Testis (tissue), 2 donors: ENCODE measurements at regions not wholly inside any gene's neighbourhood (a gene's known extent, or its start where the extent isn't known, plus 50 kb on each side); places are given as distances from the start of the nearest gene placed in this dataset.
A peak's percentile ranks its signal among the peaks of the same experiment; 100 is the strongest.

Experiments used
- CTCF ChIP-seq, 3 experiments: fragments of 450-650 bp in 2 of 3; fragments of 200-600 bp in 1 of 3; sonication (generic) in 1 of 3; IDR thresholded peaks; one replicate each; pipeline ENCODE4 v1.5.1; 2016 to 2019; ENCODE audit warnings: antibody characterized with exemption in 3 of 3, mild to moderate bottlenecking in 2 of 3, moderate library complexity in 1 of 3
- POLR2A ChIP-seq: fragments of 450-650 bp; IDR thresholded peaks from one replicate; pipeline ENCODE4 v1.6.1; 2017; ENCODE audit warnings: antibody characterized with exemption, mild to moderate bottlenecking, moderate library complexity

DNA sequence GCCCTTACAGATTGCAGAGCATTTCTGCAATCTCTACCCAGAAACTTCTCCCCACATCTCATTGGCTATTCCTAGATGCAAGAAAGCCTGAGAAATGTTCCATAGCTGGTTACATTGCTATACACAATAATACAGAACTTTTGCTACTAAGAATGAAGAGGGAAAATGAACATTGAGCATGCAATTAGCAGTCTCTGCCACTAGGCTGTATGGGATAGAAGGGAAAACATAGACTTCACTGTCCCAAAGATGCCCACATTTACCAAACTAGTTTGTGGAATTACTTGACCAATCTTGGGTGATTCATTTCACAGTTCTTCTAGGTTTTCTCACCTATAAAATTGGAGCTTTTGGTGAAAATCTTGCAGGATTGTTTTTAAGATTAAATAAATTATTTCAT, 265.7 kb upstream of the NT5C1B start:
- TF ChIP-seq POLR2A (no peak), CTCF (IDR thresholded peaks at IDR 0.05) (peak in 2 of 3 experiments; percentile 28 to 48)
